HEK293 (cell line): ENCODE measurements at regions not wholly inside any gene's neighbourhood (a gene's known extent, or its start where the extent isn't known, plus 50 kb on each side); places are given as distances from the start of the nearest gene placed in this dataset.

Experiments used
- MYNN ChIP-seq: fragments of 450-650 bp; formaldehyde crosslinking; IDR thresholded peaks from 2 replicates; pipeline ENCODE4 v1.5.1; 2016; ENCODE audit warnings: missing biosample characterization, missing genetic modification characterization, borderline replicate concordance
- ZBTB20 ChIP-seq: fragments of 450-650 bp; formaldehyde crosslinking; IDR thresholded peaks from 2 replicates; pipeline ENCODE4 v1.5.1; 2016; ENCODE audit warnings: missing biosample characterization, missing genetic modification characterization
- ZNF175 ChIP-seq: fragments of 450-650 bp; formaldehyde crosslinking; IDR thresholded peaks from 2 replicates; pipeline ENCODE4 v1.5.1; 2016; ENCODE audit warnings: missing biosample characterization, missing genetic modification characterization
- ZNF426 ChIP-seq: fragments of 450-650 bp; formaldehyde crosslinking; IDR thresholded peaks from 2 replicates; pipeline ENCODE4 v1.5.1; 2017; ENCODE audit warnings: missing biosample characterization, missing genetic modification characterization, mild to moderate bottlenecking, inconsistent platforms, moderate library complexity
- ZNF677 ChIP-seq: fragments of 450-650 bp; IDR thresholded peaks from 2 replicates; pipeline ENCODE4 v1.5.0; 2018; ENCODE audit warnings: missing biosample characterization, mild to moderate bottlenecking, missing genetic modification characterization, moderate library complexity

GRCh38 chr7:41760293-41760692 is 57.4 kb upstream of the INHBA start:
- no peak for TF ChIP-seq MYNN (tag by site-specific recombination)
- TF ChIP-seq ZBTB20: no peak
- TF ChIP-seq ZNF677 (tag by site-specific recombination): no peak
- TF ChIP-seq ZNF426 (tag by site-specific recombination): no peak
- no peak for TF ChIP-seq ZNF175
